GM12878 (cell line): ENCODE measurements at regions not wholly inside any gene's neighbourhood (a gene's known extent, or its start where the extent isn't known, plus 50 kb on each side); places are given as distances from the start of the nearest gene placed in this dataset.
"Not testable (repeated sequence)": the region's sequence is repeated elsewhere in the genome, so short reads cannot be mapped to it uniquely, and the experiment has no call there.

Experiments
- CBX5 ChIP-seq: sonication (generic); IDR thresholded peaks from 2 replicates; pipeline ENCODE4 v1.6.1; 2016; ENCODE audit warnings: low read depth, moderate library complexity, mild to moderate bottlenecking, inconsistent platforms
- GABPA ChIP-seq: IDR thresholded peaks from 2 replicates; pipeline ENCODE4 v1.6.1; 2014; ENCODE audit warnings: antibody characterized with exemption, low read depth, mild to moderate bottlenecking, inconsistent platforms
- RAD21 ChIP-seq: IDR thresholded peaks from 2 replicates; pipeline ENCODE4 v1.6.1; 2011; ENCODE audit warnings: mild to moderate bottlenecking, low read depth, low read length, moderate library complexity; ENCODE audit not compliant: insufficient read depth

- TF ChIP-seq CBX5, GABPA, RAD21: not testable (repeated sequence)
Observed at GRCh38 chr1:176396604-176397395, 66.2 kb upstream of the PAPPA2 start.
